ENCODE measurements at regions not wholly inside any gene's neighbourhood (a gene's known extent, or its start where the extent isn't known, plus 50 kb on each side); places are given as distances from the start of the nearest gene placed in this dataset.

DNA sequence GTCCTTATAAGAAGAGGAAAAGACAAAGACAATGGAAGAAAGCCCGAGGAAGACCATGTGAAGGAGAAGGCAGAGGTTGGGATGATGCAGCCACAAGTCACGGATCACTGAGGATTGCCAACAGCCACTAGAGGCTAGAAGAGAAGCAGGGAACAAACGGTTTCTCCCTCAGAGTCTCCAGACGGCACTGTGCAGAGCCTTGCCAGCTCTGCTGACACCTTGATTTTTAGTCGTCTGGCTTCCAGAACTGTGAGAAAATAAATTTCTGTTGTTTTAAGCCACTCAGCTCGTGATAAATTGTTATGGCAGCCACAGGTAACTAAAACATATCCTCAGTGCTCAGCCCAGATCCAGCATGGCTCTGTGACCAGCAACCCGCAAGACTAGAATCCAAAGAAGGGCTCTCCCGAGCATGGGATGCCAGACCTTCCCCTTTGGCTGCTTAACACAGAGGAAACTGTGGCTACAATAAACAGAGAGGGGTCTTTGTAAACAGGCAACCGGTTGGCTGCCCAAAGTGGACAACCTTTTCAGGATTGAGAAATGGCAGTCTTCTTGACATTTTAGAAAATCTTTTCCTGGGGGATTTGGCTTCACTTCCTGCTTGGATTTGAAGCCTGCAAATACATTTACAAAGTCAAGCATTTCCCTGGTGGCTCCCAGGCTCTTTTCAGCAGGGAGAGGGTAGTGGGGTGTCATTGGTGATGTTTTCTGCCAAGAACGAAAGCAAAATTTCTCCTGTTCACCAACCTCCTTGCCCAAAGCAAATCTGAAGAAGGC lies 88.7 kb upstream of the ADPGK start:
- Histone ChIP-seq H3K27me3 (ENCODE audit: low read depth) (peaks cover 19% of the 10 kb centered on the region), H3K9me3 (replicated peaks) (no peaks in the 10 kb centered on the region), H3K27ac (replicated peaks) (no peak overlapping the region), H3K36me3 (no peaks in the 10 kb centered on the region), H3K4me1 (peaks cover 5% of the 10 kb centered on the region), H3K4me3 (no peak overlapping the region)
- intact Hi-C loops (cut with micrococcal nuclease): no loop called here
- no peak for DNase-seq
- TF ChIP-seq, protein P1, sequence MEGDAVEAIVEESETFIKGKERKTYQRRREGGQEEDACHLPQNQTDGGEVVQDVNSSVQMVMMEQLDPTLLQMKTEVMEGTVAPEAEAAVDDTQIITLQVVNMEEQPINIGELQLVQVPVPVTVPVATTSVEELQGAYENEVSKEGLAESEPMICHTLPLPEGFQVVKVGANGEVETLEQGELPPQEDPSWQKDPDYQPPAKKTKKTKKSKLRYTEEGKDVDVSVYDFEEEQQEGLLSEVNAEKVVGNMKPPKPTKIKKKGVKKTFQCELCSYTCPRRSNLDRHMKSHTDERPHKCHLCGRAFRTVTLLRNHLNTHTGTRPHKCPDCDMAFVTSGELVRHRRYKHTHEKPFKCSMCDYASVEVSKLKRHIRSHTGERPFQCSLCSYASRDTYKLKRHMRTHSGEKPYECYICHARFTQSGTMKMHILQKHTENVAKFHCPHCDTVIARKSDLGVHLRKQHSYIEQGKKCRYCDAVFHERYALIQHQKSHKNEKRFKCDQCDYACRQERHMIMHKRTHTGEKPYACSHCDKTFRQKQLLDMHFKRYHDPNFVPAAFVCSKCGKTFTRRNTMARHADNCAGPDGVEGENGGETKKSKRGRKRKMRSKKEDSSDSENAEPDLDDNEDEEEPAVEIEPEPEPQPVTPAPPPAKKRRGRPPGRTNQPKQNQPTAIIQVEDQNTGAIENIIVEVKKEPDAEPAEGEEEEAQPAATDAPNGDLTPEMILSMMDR (IDR thresholded peaks at IDR 0.05; ENCODE audit: borderline replicate concordance): no peak

DNA sequence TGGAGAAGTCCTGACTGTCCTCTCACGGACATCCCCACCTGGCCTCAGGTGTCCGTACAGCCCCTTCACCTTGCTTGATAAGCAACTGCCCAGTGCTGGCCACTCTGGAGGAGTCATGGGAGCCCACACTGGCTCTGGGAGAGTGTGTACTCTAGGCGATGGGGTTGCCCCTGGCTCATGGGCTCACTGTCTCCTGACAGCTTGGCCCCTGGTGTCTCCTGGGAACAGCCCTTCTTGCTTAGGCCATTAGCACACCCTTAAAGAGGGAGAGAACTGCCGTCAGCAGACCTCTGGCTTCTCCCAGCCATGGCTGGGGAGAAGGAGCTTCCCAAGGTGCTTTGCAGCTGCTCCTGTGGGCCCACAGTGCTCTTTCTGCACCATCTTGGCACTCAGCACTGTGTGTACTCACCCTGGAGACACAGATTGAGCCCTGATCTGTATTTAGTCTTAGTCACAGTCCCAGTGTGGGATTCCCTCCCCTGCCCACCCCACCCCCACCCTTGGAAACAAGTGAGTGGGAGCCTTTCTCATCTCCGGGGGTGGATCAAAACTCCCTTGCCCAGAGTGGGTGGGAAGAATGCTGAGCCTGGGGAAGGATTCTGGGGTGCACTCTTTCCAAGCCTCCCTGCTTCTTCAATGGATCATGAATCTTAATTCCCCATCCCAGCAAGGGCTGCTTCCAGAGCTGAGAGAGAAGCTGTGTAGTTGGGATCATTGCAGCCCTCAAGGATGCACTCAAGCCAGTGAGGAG lies 83.5 kb upstream of the ADPGK start:
- Histone ChIP-seq H3K27ac (replicated peaks) (no peak overlapping the region), H3K27me3 (ENCODE audit: low read depth) (peaks cover 51% of the 10 kb centered on the region), H3K4me1 (no peaks in the 10 kb centered on the region), H3K9me3 (replicated peaks) (no peaks in the 10 kb centered on the region), H3K36me3 (no peaks in the 10 kb centered on the region), H3K4me3 (no peak overlapping the region)
- no peak for DNase-seq
- intact Hi-C loops (cut with micrococcal nuclease): no loop called here
- TF ChIP-seq, protein P1 (IDR thresholded peaks at IDR 0.05; ENCODE audit: borderline replicate concordance): no peak

DNA sequence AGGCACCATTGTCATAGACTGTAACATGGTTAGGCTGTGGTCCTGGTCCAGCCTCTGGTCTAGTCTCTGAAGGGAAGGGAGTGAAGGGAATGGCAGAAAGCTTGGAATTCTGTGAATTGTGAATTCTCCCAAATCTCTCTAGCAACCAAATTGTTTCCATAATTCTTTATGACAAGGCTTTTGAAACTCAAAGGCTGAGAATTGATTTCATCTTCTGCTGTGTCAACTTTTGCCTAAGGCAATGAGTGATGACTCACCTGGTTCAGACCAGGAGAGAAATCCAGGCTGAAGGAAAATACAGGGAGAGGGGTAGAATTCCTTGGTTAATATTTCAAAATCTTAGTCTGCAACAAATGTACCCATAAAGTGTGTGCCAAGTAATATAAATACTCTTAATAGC lies 82.6 kb upstream of the ADPGK start:
- TF ChIP-seq, protein P1 (IDR thresholded peaks at IDR 0.05; ENCODE audit: borderline replicate concordance): no peak
- Histone ChIP-seq H3K4me1 (no peaks in the 10 kb centered on the region), H3K27ac (replicated peaks) (no peak overlapping the region), H3K36me3 (no peaks in the 10 kb centered on the region), H3K9me3 (replicated peaks) (no peaks in the 10 kb centered on the region), H3K4me3 (no peak overlapping the region), H3K27me3 (ENCODE audit: low read depth) (peaks cover 51% of the 10 kb centered on the region)
- DNase-seq: no peak
- intact Hi-C loops (cut with micrococcal nuclease): no loop called here

- DNase-seq: no peak
- no peaks in the 10 kb centered on the region for H3K36me3 ChIP-seq
- no peak overlapping the region for H3K27ac ChIP-seq (replicated peaks)
- H3K4me3 ChIP-seq: no peak overlapping the region
- H3K9me3 ChIP-seq (replicated peaks): no peaks in the 10 kb centered on the region
- TF ChIP-seq, protein P1 (IDR thresholded peaks at IDR 0.05; ENCODE audit: borderline replicate concordance): no peak
- intact Hi-C loops (cut with micrococcal nuclease): no loop called here
- no peaks in the 10 kb centered on the region for H3K4me1 ChIP-seq
- H3K27me3 ChIP-seq (ENCODE audit: low read depth): peaks cover 51% of the 10 kb centered on the region
Measured at GRCh38 chr15:72865486-72865885, 81.9 kb upstream of the ADPGK start.

DNA sequence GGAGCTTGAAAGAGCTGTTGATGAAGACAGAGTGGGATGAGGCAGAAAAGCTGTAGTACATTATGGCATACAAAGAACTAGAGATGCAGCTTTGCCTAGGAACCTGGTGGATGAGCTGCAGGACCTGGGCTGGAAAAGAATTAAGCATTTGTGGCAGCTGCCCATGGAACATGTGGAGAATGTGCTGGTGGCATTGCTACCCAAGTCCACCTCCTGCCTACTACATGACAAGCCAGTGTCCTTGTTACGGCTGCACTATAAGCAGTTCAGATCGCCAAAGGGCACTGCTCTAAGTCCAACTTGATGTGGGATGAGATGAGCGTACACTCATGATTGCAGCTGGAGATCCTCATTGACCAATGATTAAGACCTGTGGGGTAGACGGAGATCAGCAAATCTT lies 81.1 kb upstream of the ADPGK start:
- intact Hi-C loops (cut with micrococcal nuclease): no loop called here
- no peaks in the 10 kb centered on the region for H3K9me3 ChIP-seq (replicated peaks)

More for the DNA sequence above, 81.1 kb upstream of the ADPGK start:
- TF ChIP-seq, protein P1 (IDR thresholded peaks at IDR 0.05; ENCODE audit: borderline replicate concordance): no peak
- DNase-seq: no peak
- Histone ChIP-seq H3K36me3 (no peaks in the 10 kb centered on the region), H3K4me3 (no peak overlapping the region), H3K4me1 (no peaks in the 10 kb centered on the region), H3K27ac (replicated peaks) (no peak overlapping the region), H3K27me3 (ENCODE audit: low read depth) (peaks cover 51% of the 10 kb centered on the region)
